ENCODE measurements at regions not wholly inside any gene's neighbourhood (a gene's known extent, or its start where the extent isn't known, plus 50 kb on each side); places are given as distances from the start of the nearest gene placed in this dataset.

- Mint-ChIP-seq H3K9me3 (no peaks in the 10 kb centered on the region), H3K27ac (no peak overlapping the region), H3K27me3 (ENCODE audit: insufficient read depth) (no peaks in the 10 kb centered on the region), H3K36me3 (ENCODE audit: low read depth) (no peaks in the 10 kb centered on the region), H3K4me1 (ENCODE audit: low read depth) (no peaks in the 10 kb centered on the region), H3K4me3 (no peak overlapping the region)
- intact Hi-C loops (cut with micrococcal nuclease) = no loop called here
- DNase-seq (ENCODE audit: low spot score) = no peak
Observed at GRCh38 chr18:25595274-25596060, 243.5 kb upstream of the ZNF521 start.

- no peaks in the 10 kb centered on the region for H3K4me1 Mint-ChIP-seq (ENCODE audit: low read depth)
- H3K27me3 Mint-ChIP-seq (ENCODE audit: insufficient read depth) = no peaks in the 10 kb centered on the region
- no peak overlapping the region for H3K4me3 Mint-ChIP-seq
- DNase-seq (ENCODE audit: low spot score) = no peak
- intact Hi-C loops (cut with micrococcal nuclease) = no loop called here
- H3K36me3 Mint-ChIP-seq (ENCODE audit: low read depth) = no peaks in the 10 kb centered on the region
- no peaks in the 10 kb centered on the region for H3K9me3 Mint-ChIP-seq
- H3K27ac Mint-ChIP-seq = no peak overlapping the region
Observed at GRCh38 chr18:25594351-25594750, 242.4 kb upstream of the ZNF521 start.

DNA sequence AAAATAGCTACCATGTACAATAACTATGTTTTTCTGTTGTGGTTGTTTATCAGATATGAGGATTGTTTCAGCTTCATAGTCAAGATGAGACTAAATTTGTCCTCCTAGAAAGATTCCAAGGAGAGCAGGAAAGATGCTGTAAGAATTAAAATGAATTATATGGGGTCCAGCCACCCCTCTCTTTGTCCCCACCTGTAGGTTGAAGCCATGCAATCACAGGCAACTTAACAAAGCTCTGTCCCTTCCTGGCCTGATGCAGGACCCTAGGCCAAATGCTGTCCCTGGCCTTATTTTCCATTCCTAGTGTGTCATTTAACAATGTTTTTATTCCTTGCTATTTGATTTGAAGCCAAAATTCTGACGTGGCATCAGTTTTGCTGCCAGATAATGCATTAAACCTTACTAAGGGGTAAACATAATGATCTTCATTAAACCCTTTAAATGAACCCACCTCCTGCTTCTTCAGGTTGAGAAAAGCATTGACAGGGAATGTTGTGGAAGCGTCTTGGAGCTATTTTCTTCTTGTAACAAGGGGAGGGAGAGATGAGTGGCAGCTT lies 240.9 kb upstream of the ZNF521 start:
- Mint-ChIP-seq H3K27ac (no peak overlapping the region), H3K9me3 (no peaks in the 10 kb centered on the region), H3K4me1 (ENCODE audit: low read depth) (no peaks in the 10 kb centered on the region), H3K4me3 (no peak overlapping the region), H3K36me3 (ENCODE audit: low read depth) (no peaks in the 10 kb centered on the region), H3K27me3 (ENCODE audit: insufficient read depth) (no peaks in the 10 kb centered on the region)
- no peak for DNase-seq (ENCODE audit: low spot score)
- intact Hi-C loops (cut with micrococcal nuclease) = no loop called here

DNA sequence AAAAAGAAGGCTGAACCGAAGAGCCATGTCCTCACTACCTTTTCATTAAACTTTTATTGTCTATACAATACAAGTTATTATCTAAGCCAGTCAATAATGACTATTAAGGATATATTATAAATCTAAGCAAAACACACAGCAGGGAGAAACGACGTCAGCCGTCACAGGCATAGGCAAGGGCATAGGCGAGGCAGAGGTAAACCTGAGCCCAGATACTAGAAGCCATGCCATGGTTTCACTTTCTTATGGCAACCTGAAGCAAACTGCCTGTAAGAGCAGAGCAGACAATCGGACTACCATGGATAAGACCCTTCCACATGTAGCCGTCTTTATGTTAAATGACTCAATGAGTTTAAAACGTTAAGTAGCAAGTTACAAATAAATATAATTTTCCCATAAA lies 238.5 kb upstream of the ZNF521 start:
- Mint-ChIP-seq H3K4me3 (no peak overlapping the region), H3K27ac (no peak overlapping the region), H3K36me3 (ENCODE audit: low read depth) (no peaks in the 10 kb centered on the region), H3K9me3 (peaks cover 4% of the 10 kb centered on the region), H3K4me1 (ENCODE audit: low read depth) (no peaks in the 10 kb centered on the region), H3K27me3 (ENCODE audit: insufficient read depth) (no peaks in the 10 kb centered on the region)
- intact Hi-C loops (cut with micrococcal nuclease) = no loop called here
- no peak for DNase-seq (ENCODE audit: low spot score)

- DNase-seq (ENCODE audit: low spot score) = no peak
- no peaks in the 10 kb centered on the region for H3K27me3 Mint-ChIP-seq (ENCODE audit: insufficient read depth)
- peaks cover 4% of the 10 kb centered on the region for H3K9me3 Mint-ChIP-seq
- intact Hi-C loops (cut with micrococcal nuclease) = no loop called here
- no peaks in the 10 kb centered on the region for H3K36me3 Mint-ChIP-seq (ENCODE audit: low read depth)
- H3K27ac Mint-ChIP-seq = no peak overlapping the region
- no peaks in the 10 kb centered on the region for H3K4me1 Mint-ChIP-seq (ENCODE audit: low read depth)
- H3K4me3 Mint-ChIP-seq = no peak overlapping the region
Observed at GRCh38 chr18:25587545-25587944, 235.6 kb upstream of the ZNF521 start.

GRCh38 chr18:25568986-25569385 lies 217.0 kb upstream of the ZNF521 start:
- intact Hi-C loops (cut with micrococcal nuclease) = no loop called here
- H3K27me3 Mint-ChIP-seq (ENCODE audit: insufficient read depth) = no peaks in the 10 kb centered on the region
- no peaks in the 10 kb centered on the region for H3K36me3 Mint-ChIP-seq (ENCODE audit: low read depth)
- H3K9me3 Mint-ChIP-seq = no peaks in the 10 kb centered on the region
- DNase-seq (ENCODE audit: low spot score) = no peak
- no peak overlapping the region for H3K4me3 Mint-ChIP-seq
- no peak overlapping the region for H3K27ac Mint-ChIP-seq
- no peaks in the 10 kb centered on the region for H3K4me1 Mint-ChIP-seq (ENCODE audit: low read depth)

- H3K36me3 Mint-ChIP-seq (ENCODE audit: low read depth) = no peaks in the 10 kb centered on the region
- H3K27ac Mint-ChIP-seq = no peak overlapping the region
- no peaks in the 10 kb centered on the region for H3K27me3 Mint-ChIP-seq (ENCODE audit: insufficient read depth)
- DNase-seq (ENCODE audit: low spot score) = no peak
- no peaks in the 10 kb centered on the region for H3K4me1 Mint-ChIP-seq (ENCODE audit: low read depth)
- no peaks in the 10 kb centered on the region for H3K9me3 Mint-ChIP-seq
- H3K4me3 Mint-ChIP-seq = no peak overlapping the region
- intact Hi-C loops (cut with micrococcal nuclease) = no loop called here
Observed at GRCh38 chr18:25563816-25564683, 212.1 kb upstream of the ZNF521 start.

GRCh38 chr18:25563346-25563745 lies 211.4 kb upstream of the ZNF521 start:
- Mint-ChIP-seq H3K4me1 (ENCODE audit: low read depth) (no peaks in the 10 kb centered on the region), H3K27ac (no peak overlapping the region), H3K9me3 (no peaks in the 10 kb centered on the region), H3K4me3 (no peak overlapping the region), H3K36me3 (ENCODE audit: low read depth) (no peaks in the 10 kb centered on the region), H3K27me3 (ENCODE audit: insufficient read depth) (no peaks in the 10 kb centered on the region)
- intact Hi-C loops (cut with micrococcal nuclease) = no loop called here
- DNase-seq (ENCODE audit: low spot score) = no peak

GRCh38 chr18:25561918-25562317 lies 210.0 kb upstream of the ZNF521 start:
- no peak for DNase-seq (ENCODE audit: low spot score)
- no peaks in the 10 kb centered on the region for H3K27me3 Mint-ChIP-seq (ENCODE audit: insufficient read depth)
- no peaks in the 10 kb centered on the region for H3K4me1 Mint-ChIP-seq (ENCODE audit: low read depth)
- no peak overlapping the region for H3K4me3 Mint-ChIP-seq
- H3K27ac Mint-ChIP-seq = no peak overlapping the region
- intact Hi-C loops (cut with micrococcal nuclease) = no loop called here
- no peaks in the 10 kb centered on the region for H3K36me3 Mint-ChIP-seq (ENCODE audit: low read depth)
- no peaks in the 10 kb centered on the region for H3K9me3 Mint-ChIP-seq

- intact Hi-C loops (cut with micrococcal nuclease) = no loop called here
- Mint-ChIP-seq H3K27ac (no peak overlapping the region), H3K36me3 (ENCODE audit: low read depth) (no peaks in the 10 kb centered on the region), H3K4me1 (ENCODE audit: low read depth) (no peaks in the 10 kb centered on the region), H3K4me3 (no peak overlapping the region), H3K27me3 (ENCODE audit: insufficient read depth) (no peaks in the 10 kb centered on the region), H3K9me3 (no peaks in the 10 kb centered on the region)
- DNase-seq (ENCODE audit: low spot score) = no peak
Observed at GRCh38 chr18:25560369-25560768, 208.4 kb upstream of the ZNF521 start.

DNA sequence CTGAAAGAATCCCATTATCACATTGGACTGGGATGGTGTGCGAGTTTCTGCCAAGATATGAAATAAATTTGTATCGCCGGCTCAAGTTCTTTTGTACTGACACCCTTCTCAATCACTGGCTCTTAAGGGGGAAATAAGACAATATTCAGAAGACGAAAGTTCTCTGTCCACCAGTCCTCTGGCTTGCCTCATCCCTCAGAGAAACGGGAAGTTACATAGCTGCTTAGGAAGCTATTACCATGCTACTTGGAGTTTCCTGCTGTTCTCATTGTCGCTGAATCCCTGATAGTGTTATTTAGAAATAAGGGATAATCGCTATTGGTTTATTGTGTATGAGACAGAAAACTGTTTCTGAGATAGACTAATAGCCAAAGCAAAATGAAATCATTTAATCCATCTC lies 205.0 kb upstream of the ZNF521 start:
- no peak overlapping the region for H3K4me3 Mint-ChIP-seq
- no peak for DNase-seq (ENCODE audit: low spot score)
- H3K27me3 Mint-ChIP-seq (ENCODE audit: insufficient read depth) = no peaks in the 10 kb centered on the region
- intact Hi-C loops (cut with micrococcal nuclease) = no loop called here
- no peaks in the 10 kb centered on the region for H3K4me1 Mint-ChIP-seq (ENCODE audit: low read depth)
- no peak overlapping the region for H3K27ac Mint-ChIP-seq
- no peaks in the 10 kb centered on the region for H3K36me3 Mint-ChIP-seq (ENCODE audit: low read depth)
- H3K9me3 Mint-ChIP-seq = no peaks in the 10 kb centered on the region

- intact Hi-C loops (cut with micrococcal nuclease) = no loop called here
- Mint-ChIP-seq H3K4me3 (no peak overlapping the region), H3K9me3 (no peaks in the 10 kb centered on the region), H3K27me3 (ENCODE audit: insufficient read depth) (no peaks in the 10 kb centered on the region), H3K36me3 (ENCODE audit: low read depth) (no peaks in the 10 kb centered on the region), H3K27ac (no peak overlapping the region), H3K4me1 (ENCODE audit: low read depth) (no peaks in the 10 kb centered on the region)
- DNase-seq (ENCODE audit: low spot score) = no peak
Observed at GRCh38 chr18:25553631-25554263, 201.8 kb upstream of the ZNF521 start.

Measured in activated T-helper 1 cell treated with anti-CD3 and anti-CD28 coated beads, Interleukin-12 subunit alpha, Interleukin-12 subunit beta, Interleukin-2, Interleukin-4 antibody, amounts not matched to agents 30 ng/mL and 10 ng/mL and 1 ng/mL, durations not matched to agents 14 hours and 24 hours and 36 hours (primary cell).